Fibroblast of pulmonary artery (primary cell): ENCODE measurements at regions not wholly inside any gene's neighbourhood (a gene's known extent, or its start where the extent isn't known, plus 50 kb on each side); places are given as distances from the start of the nearest gene placed in this dataset.

Experiments used
- DNase-seq: peaks from one replicate; pipeline ENCODE4 v3.0.0-alpha.2; 2010; ENCODE audit warnings: low read depth
- H3K4me3 ChIP-seq: replicated peaks from 2 replicates; pipeline ENCODE4 v1.5.1; 2011; ENCODE audit warnings: low read depth, mild to moderate bottlenecking, control low read depth, low read length, moderate library complexity
- TF ChIP-seq, protein P1 (sequence below): IDR thresholded peaks from 2 replicates; pipeline ENCODE4 v1.5.1; 2011; ENCODE audit warnings: mild to moderate bottlenecking, control low read depth, low read length, inconsistent platforms; ENCODE audit errors: missing control alignments

DNA sequence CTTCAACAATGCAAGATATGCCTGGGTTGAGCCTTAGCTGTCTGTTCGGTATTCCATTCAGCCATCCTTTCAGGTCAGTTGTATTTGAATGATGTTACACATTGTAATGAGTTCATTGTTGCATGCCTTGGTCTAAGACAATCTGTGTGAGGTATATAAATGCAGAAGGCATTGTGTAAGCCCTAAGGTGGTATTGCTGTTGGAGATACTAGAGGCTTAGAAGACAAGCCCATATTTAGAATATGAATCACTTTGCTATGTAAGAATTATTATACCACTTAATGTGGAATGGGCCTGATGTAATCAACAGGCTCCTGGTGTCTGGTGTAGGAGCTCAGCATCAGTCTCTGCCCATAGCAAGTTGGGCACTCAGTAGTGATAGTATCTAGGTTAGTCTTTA lies 473.4 kb upstream of the GNPDA2 start:
- TF ChIP-seq, protein P1, sequence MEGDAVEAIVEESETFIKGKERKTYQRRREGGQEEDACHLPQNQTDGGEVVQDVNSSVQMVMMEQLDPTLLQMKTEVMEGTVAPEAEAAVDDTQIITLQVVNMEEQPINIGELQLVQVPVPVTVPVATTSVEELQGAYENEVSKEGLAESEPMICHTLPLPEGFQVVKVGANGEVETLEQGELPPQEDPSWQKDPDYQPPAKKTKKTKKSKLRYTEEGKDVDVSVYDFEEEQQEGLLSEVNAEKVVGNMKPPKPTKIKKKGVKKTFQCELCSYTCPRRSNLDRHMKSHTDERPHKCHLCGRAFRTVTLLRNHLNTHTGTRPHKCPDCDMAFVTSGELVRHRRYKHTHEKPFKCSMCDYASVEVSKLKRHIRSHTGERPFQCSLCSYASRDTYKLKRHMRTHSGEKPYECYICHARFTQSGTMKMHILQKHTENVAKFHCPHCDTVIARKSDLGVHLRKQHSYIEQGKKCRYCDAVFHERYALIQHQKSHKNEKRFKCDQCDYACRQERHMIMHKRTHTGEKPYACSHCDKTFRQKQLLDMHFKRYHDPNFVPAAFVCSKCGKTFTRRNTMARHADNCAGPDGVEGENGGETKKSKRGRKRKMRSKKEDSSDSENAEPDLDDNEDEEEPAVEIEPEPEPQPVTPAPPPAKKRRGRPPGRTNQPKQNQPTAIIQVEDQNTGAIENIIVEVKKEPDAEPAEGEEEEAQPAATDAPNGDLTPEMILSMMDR = no peak
- no peak for DNase-seq

DNA sequence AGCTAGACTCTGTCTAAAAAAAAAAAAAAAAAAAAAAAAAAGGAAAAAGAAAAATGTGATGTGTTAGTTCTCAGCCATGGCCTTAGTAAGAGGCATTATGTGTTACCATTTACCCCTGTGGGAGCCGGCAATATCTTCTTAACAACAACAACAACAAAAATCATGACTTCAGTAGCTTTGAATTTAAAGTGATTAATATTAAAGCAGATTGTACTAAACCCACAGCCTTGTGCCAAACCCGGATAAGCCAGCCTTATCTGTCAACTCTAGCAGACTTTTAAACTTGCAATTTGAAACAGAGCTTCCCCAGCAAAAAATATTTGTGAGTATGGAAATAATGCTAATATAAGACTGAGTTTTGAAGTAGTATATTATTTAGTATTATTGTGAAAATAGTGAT lies 462.1 kb upstream of the GNPDA2 start:
- TF ChIP-seq, protein P1 = no peak
- no peak for DNase-seq
- H3K4me3 ChIP-seq = no peak overlapping the region

More for the DNA sequence above, 473.4 kb upstream of the GNPDA2 start:
- no peak overlapping the region for H3K4me3 ChIP-seq

DNA sequence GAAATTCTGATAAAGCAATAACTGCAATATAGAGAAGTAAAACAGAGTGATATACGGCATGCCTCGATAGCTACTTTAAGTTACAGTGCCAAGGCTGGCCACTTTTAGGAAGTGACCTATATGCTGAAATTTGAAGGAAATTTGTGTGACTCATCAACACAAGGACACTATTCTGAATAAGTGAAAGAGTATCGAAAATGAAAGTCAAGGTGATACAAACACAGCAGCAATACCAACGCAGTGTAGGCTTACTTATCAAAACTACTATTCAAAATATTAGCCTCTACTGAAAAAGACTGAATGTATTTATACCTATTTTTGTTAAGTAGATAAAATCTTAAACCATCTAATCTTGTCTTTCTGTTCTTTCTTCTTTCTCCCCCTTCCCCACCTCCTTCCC lies 459.9 kb upstream of the GNPDA2 start:
- TF ChIP-seq, protein P1 = no peak
- no peak for DNase-seq
- H3K4me3 ChIP-seq = no peak overlapping the region

DNA sequence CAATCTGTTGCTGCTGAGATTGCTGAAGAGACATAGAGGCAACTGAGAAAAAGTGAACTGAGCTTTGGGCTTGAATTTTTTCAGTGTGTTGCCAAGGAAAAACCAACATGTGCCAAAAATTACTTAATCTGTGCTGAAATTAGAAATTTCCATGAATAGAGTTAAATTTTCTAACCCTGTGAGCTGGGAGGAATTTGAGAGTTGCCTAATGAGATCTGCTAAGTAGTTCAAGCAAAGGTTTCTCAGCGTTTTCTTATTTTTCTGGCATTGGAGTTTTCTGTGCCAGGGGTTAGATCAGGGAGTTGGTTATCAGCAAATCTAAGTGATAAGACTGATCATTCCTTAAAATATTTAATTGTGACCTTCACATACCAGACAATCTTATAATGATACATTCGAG lies 457.5 kb upstream of the GNPDA2 start:
- TF ChIP-seq, protein P1 = no peak
- DNase-seq = no peak
- H3K4me3 ChIP-seq = no peak overlapping the region

DNA sequence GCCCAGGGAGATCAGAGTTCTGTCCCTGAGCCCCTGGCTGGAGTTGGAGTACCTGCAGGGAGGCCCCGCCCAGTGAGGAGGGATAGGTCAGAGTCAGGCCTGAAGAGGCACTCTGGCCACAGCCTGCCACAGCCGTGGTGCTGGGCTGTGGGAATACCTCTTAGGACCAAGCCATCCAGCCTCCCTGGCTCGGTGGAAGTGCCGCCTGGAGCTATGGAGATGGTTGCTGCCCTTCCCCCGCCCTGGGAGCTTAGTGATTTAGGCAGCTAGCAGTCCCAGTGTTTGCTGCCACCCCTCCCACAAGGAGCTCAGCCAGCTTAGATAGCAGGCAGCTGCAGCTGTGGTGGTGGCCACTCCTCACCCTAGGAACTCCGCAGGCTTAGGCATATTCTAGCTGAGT lies 446.3 kb upstream of the GNPDA2 start:
- TF ChIP-seq, protein P1 = no peak
- no peak overlapping the region for H3K4me3 ChIP-seq
- DNase-seq = no peak

DNA sequence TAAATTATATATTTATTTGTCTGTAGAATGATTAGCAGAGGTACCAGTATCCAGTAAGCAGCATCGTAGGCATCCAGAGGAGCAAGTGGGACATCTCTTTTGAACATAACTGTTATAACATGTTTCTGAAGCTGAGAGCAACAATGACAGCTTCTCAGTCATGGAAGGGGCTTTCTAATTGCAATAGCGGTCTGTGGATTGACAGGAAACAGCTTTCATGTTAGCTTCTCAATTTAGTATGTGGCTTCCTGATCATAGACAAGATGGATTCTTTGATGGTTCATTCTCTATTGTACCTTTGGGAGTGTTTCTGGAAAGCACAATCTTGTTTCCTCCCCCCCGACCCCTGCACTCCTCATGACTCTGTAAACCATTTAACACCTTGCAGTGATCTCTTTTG lies 434.6 kb upstream of the GNPDA2 start:
- DNase-seq = no peak
- TF ChIP-seq, protein P1 = no peak
- H3K4me3 ChIP-seq = no peak overlapping the region

DNA sequence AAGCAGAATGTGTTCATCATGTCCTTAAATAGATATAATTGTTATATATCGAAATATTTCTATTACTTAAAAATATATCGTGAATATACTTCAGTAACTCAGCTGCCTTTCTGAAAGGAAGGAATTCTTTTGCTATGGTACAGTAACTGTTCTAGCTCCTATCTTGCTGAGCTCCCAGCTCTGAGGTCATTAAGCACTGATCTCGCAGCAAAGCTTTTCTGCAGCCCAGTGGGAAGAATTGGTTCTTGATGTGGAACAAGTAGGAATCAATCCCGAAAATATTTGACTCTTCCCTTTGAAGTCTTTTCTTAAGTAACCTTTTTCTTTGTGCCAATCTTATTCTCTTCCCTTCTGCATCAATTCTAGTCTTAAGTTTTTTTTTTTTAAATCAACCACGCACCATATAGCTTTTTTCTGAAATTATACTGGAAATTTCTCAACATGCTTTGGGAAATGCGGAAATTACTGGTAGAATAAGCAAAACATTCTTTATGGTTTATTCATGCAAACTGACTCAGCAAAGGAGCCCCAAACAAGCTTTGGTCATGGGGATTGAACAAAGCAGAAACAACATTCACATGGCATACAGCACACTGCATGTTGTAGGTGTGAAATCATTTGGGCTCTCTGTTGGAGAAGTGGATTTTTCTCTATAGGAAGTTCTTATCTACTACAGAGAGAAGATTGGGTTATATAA lies 428.9 kb upstream of the GNPDA2 start:
- DNase-seq = peak; percentile 79
- H3K4me3 ChIP-seq = no peak overlapping the region
- TF ChIP-seq, protein P1 = no peak
